ENCODE measurements at regions not wholly inside any gene's neighbourhood (a gene's known extent, or its start where the extent isn't known, plus 50 kb on each side); places are given as distances from the start of the nearest gene placed in this dataset.
"Not testable (repeated sequence)": the region's sequence is repeated elsewhere in the genome, so short reads cannot be mapped to it uniquely, and the experiment has no call there.

GRCh38 chr14:38567703-38568102, 311.8 kb upstream of the CLEC14A start:
- DNase-seq (ENCODE audit: low spot score), result no peak

DNA sequence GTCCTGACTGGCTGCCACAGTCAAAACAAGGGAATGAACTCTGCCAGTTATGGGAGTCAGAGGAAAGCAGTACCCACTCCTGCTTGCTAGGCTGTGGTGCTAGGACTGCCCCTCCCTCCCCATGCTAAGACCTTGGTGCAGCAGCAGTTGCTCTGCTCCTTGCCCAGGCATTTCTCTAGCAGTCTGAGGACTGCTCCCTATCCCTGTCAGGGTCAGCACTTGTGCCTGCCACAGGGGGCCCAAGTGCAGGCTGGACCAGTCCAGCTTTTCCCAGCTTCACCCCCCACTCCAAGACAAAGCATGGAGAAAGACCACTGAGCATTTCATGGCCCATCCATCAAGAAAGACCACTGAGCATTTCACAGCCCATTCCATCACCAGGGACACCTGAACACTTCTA, 305.8 kb upstream of the CLEC14A start:
- no peak for DNase-seq (ENCODE audit: low spot score)

DNA sequence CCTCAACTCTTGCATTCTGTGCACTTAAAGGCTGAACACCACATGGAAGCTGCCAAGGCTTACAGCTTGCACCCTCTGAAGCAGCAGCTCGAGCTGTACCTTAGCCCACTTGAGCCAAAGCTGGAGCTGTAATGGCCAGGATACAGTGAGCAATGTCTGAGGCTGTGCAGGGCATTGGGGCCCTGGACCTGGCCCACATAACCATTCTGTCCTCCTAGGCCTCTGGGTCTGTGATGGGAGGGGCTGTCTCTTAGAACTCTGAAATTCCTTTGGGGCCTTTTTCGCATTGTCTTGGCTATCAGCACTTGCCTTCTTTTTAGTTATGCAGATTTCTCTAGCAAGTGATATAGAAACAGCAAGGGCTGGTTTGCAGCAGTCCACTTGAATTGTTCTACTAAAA, 303.8 kb upstream of the CLEC14A start:
- DNase-seq (ENCODE audit: low spot score), result no peak

GRCh38 chr14:38557391-38557790, 301.5 kb upstream of the CLEC14A start:
- DNase-seq (ENCODE audit: low spot score), result not testable (repeated sequence)

- DNase-seq (ENCODE audit: low spot score), result no peak
Observed at GRCh38 chr14:38556252-38556651, 300.4 kb upstream of the CLEC14A start.

GRCh38 chr14:38554026-38554425, 298.1 kb upstream of the CLEC14A start:
- DNase-seq (ENCODE audit: low spot score), result no peak

- peak; percentile 37 for DNase-seq (ENCODE audit: low spot score)
Observed at GRCh38 chr14:38553586-38553985, 297.7 kb upstream of the CLEC14A start.

DNA sequence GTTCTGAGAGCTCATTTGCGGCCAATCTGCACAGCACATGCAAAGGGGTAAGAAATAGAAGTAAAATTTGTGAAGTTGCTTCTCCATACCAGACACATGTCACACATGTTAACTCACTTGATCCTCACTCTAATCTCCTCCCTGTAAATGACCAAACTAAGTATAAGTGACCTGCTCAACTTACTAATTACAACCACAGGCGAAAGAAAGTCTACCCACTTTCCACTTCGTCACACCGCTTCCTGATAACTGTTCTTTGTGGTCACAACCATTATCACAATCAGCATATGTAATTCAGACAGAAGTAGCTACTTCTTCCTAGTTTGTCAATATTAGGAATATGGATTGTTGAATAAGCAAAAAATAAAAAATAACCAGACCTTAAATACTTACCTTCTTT, 293.7 kb upstream of the CLEC14A start:
- no peak for DNase-seq (ENCODE audit: low spot score)

DNA sequence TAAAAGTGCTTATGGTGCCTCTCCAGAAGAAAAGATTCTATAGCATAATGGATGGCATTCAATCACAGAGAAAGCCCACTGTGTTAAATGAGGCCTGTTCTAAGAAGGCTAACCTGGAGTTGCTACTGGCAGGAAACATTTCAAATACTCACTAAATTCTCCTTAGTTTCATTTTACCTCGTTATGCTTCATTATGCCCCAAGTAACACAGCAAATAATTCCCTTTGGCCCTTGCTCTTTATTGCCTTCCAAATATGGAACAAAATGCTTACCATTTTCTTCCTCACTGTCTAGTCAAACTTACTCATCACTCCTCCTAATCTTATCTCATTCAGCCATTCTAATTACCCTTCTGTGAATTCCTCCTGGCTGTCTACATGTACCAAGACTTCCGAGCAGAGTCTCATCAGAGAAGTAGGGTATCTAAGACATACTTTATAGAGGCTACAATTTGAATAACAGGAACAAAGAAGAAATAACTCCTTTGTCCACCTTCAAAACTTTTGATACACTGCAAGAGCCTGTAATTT, 292.1 kb upstream of the CLEC14A start:
- DNase-seq (ENCODE audit: low spot score), result no peak

GRCh38 chr14:38546932-38547551, 291.1 kb upstream of the CLEC14A start:
- no peak for DNase-seq (ENCODE audit: low spot score)

DNA sequence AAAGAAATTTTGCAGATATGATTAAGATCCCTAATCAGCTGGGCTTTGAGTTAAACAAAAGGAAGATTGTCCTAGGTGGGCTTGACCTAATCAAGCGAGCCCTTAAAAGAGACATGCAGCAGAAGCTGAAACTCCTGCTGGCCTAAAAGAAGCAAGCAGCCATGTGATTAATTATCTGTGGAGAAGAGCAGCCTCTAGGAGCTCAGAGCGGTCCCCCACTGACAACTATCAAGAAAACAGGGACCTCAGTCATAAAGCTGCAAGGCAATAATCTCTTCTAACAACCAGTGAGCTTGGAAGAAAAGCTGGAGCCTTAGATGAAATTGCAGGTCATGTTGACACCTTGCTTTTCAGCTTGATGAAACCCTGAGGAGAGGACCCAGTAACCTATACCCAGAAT, 288.9 kb upstream of the CLEC14A start:
- DNase-seq (ENCODE audit: low spot score), result no peak

- DNase-seq (ENCODE audit: low spot score), result not testable (repeated sequence)
Observed at GRCh38 chr14:38543851-38544250, 288.0 kb upstream of the CLEC14A start.

- DNase-seq (ENCODE audit: low spot score), result not testable (repeated sequence)
Observed at GRCh38 chr14:38538053-38538452, 282.2 kb upstream of the CLEC14A start.

DNA sequence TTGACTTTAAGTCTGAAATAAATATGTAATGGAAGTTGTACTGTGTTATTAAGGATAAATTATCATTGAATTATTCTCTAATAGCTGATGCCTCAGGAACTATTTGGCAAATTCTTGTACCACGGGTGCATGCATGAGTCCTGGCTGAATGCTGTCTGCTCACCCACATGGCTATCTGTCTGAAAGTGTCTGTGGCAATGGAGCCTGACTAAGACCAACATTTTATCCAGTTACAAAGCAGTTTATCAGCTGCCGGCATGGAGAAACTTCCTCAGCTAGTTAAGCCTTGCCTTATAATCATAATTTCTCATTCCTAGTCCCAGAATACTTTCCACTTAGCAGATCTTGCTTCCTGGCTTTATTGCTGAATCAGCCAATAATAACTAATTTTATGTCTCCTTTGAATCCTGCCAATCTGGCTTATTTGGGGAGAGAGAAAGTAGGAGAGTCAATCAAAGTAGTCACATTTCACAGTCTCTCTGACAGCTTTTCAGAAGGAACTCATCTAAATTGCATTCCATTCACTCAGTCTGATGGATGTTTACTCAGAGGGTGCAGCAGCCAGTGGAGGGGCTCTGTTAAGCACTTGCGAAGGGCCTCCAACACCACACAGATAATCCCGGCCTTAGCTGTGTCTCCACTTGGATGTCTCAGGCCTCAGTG, 280.6 kb upstream of the CLEC14A start:
- DNase-seq (ENCODE audit: low spot score), result no peak

DNA sequence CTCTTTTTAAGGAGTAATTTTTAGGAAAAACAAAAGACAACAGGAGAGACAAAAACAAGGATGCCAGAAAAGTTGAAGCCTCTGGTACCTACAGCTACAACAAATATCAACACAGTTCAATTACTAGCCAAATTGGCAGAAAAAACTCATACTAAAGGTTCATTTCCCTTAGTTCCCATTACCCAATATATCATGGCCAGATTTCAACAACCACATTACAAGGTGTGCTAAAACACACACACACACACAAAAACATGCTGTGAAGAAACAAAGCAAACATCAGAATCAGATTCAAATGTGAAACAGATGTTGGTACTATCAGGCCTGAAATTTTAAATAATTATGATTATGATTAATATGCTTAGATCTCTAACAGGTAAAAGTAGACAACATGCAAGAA, 272.7 kb upstream of the CLEC14A start:
- no peak for DNase-seq (ENCODE audit: low spot score)

- DNase-seq (ENCODE audit: low spot score), result no peak
Observed at GRCh38 chr14:38527502-38527878, 271.6 kb upstream of the CLEC14A start.

- no peak for DNase-seq (ENCODE audit: low spot score)
Observed at GRCh38 chr14:38526826-38527501, 271.1 kb upstream of the CLEC14A start.

- DNase-seq (ENCODE audit: low spot score), result no peak
Observed at GRCh38 chr14:38524636-38525509, 269.0 kb upstream of the CLEC14A start.

DNA sequence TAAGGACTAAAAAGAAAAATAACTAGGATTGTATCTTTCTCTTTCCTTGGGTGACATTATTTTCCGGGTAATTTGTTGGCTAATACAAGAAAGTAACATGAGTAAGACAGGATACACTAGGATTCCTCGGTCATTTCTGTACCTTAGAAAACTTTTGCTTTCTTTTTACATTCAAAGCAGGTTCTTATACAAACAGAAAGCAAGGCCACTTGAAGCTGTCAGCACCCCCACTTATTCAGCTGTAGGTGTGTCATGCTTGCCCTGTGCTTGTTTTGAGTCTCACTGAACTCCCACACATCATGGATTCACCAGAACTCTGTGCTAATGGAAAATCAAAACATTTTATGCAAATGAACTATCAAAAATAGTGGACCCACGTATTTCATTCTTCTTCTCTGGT, 266.8 kb upstream of the CLEC14A start:
- no peak for DNase-seq (ENCODE audit: low spot score)

GRCh38 chr14:38521591-38521990, 265.7 kb upstream of the CLEC14A start:
- no peak for DNase-seq (ENCODE audit: low spot score)

- DNase-seq (ENCODE audit: low spot score), result no peak
Observed at GRCh38 chr14:38517426-38517825, 261.5 kb upstream of the CLEC14A start.

DNA sequence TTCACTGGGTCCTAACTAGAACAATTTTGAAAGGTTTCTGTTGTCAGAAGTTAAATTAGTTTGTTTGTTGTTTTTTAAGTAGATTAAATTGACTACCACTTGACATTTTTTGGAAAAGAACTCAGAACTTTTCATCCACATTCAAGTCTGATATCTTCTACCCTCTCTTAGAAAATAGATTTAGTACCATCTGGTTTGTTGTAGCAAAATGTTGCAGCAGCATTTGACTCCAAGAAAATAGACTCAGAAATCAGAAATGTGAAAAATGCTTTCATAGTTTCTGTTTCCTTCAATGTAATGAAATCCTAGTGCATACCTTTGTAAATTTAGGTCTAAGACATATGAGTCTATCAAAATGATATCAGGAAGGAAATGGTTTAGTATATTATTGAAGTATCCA, 256.3 kb upstream of the CLEC14A start:
- no peak for DNase-seq (ENCODE audit: low spot score)
